ENCODE measurements at regions not wholly inside any gene's neighbourhood (a gene's known extent, or its start where the extent isn't known, plus 50 kb on each side); places are given as distances from the start of the nearest gene placed in this dataset.
A peak's percentile ranks its signal among the peaks of the same experiment; 100 is the strongest.
"Not testable (repeated sequence)": the region's sequence is repeated elsewhere in the genome, so short reads cannot be mapped to it uniquely, and the experiment has no call there.

- not testable (repeated sequence) for DNase-seq (ENCODE audit: low spot score)
Observed at GRCh38 chr2:89152501-89152900, 461.0 kb downstream of the RPIA start.

DNA sequence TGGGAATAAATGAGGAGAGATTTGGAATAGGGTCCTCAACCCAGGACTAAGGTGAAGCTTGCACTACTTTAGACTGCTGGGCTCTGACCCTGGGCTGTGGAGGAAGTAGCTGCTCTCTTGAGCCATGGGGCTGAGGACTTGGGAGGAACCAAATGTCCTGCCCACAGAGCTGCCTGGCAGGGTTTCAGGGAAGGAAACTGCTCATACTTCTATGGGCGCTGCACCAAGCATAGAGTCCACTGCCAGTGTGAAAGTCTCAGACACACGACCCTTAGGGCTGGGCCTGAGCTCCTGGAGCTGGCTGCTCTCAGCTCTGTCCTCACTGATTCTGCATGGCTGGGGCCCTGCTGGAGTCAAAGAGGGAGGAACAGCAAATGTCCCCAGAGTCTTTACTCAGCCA is 461.7 kb downstream of the RPIA start:
- not testable (repeated sequence) for DNase-seq (ENCODE audit: low spot score)

DNA sequence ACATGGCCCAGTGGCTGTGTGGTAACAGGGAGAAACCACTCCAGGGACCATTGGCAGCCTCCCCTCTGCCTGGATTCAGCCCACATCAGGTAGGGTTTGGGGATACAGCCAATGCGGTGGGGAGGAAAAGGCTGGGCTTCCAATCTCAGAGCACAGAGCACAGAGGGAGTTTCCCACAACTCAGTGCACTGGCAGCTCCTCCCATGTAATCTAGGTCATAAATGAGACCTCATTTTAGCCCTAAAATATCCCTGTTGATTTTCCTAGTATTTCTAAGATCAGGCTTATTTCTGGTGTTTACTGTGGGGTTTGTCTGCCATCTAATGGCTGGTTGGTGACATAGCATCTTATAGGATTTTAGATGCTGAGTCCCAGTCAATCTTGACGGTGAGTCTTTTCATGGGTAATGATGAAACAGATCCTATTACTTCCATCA is 462.8 kb downstream of the RPIA start:
- DNase-seq (ENCODE audit: low spot score) = not testable (repeated sequence)

DNA sequence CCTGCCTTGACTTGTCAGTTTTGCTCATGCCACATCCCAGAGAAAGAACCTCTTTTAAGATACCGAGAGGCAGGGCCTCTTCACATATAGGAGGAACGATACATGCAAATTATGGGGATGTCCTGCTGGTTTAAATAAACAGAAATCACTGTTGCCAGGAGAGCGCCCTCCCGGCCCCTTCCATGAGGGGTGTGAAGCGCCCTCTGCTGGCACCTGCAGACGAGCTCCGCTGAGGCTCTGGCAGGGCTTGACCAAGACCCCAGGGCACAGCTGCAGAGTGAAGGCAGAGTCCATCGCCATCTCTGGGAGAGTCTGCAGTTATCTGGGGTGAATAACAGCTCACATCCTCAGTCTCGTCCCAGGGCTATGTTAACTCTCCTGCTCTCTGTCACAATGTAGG is 468.8 kb downstream of the RPIA start:
- not testable (repeated sequence) for DNase-seq (ENCODE audit: low spot score)

DNA sequence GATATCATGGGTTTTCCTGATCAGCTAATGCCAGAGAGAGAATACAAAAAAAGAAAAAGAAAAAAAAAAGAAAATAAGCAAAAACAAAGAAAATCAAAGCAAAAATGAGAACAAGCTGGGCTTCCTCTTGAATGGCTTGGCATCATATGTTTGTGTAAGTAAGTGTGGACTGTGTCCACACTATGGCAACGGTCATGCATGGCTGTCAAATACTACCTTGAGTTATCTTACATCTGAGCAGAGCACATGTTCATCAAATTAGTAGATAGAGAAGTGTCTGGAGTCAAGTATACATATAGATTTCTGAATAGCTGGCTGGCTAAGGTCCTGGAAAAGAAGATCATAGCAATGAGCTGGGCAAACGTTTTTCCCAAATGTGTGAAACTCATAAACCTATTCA is 470.2 kb downstream of the RPIA start:
- not testable (repeated sequence) for DNase-seq (ENCODE audit: low spot score)

GRCh38 chr2:89170506-89171173 is 479.2 kb downstream of the RPIA start:
- DNase-seq (ENCODE audit: low spot score) = not testable (repeated sequence)

DNA sequence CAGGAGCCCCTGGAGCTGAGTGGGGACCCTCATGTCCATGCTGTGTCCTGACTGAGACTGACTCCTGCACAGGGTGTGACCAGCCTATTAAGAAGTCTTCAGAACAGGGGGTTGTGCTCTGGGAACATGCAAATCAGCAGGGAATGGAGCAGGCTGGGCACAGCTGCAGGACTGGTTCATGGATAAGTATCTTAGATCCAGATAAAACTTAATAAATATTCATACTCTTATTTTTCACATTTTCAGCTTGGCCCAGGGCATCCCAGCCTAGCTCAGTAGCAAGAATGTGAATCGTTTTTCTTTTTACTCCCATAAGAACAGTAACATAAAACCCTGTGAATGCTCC is 479.7 kb downstream of the RPIA start:
- DNase-seq (ENCODE audit: low spot score) = not testable (repeated sequence)

DNA sequence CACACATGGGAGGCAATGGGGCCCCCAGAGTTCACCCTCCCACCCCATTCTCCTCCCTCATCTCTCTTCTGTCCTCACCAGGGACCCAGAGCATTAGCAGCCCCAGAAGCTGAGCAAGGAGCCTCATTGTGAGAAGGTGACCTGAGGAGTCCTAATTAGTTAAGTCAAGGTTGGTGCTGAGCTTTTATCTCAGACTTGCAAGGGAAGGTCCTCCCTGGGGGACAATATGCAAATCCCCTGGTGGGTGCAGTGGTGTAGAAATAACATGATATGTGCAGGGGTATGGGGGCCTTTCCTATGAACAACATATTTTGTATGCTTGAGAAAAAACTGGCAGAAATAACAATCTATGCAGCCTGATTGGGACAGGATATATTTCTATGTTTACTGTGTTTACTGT is 485.5 kb downstream of the RPIA start:
- not testable (repeated sequence) for DNase-seq (ENCODE audit: low spot score)

- not testable (repeated sequence) for DNase-seq (ENCODE audit: low spot score)
Observed at GRCh38 chr2:89182221-89182620, 490.7 kb downstream of the RPIA start.

GRCh38 chr2:89184746-89185145 is 493.3 kb downstream of the RPIA start:
- not testable (repeated sequence) for DNase-seq (ENCODE audit: low spot score)

DNA sequence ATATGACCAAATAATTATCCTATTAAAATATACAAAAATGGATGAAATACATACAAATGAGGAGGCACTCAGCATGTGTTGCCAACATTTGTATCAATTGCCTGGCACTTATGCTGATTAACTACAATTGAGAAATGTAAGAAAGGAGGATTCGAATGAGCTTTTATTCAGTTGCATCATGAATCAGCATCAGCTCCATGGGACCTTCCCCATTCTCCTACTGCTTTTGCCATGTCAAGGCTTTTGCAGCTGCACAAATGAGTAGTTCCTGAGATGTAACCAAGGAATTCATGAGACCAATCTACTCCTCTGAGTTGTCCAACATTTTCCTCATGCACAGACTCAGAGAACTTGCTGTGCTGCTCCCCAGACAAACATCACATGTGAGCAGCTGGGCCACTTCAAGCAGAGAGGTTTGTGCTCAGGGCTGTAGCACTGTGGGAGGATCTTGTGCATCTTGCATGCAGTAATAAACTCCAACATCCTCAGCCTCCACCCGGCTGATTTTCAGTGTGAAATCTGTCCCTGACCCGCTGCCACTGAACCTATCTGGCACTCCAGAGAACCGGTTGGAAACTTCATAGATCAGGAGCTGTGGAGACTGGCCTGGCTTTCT is 504.3 kb downstream of the RPIA start:
- not testable (repeated sequence) for DNase-seq (ENCODE audit: low spot score)

DNA sequence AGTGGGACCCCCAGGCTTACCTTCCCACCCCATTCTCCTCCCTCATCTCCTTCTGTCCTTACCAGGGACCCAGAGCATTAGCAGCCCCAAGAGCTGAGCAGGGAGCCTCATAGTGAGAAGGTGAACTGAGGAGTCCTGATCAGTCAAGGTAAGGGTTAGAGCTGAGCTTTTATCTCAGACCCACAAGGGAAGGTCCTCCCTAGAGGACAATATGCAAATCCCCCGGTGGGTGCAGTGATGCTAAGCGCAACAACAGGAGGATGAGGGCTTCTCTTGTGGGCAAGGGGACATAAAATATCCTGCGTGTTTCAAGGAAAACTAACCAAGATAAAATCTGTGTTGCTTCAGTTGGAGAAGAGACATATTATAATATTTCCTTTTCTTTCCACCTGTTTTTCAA is 505.2 kb downstream of the RPIA start:
- not testable (repeated sequence) for DNase-seq (ENCODE audit: low spot score)

DNA sequence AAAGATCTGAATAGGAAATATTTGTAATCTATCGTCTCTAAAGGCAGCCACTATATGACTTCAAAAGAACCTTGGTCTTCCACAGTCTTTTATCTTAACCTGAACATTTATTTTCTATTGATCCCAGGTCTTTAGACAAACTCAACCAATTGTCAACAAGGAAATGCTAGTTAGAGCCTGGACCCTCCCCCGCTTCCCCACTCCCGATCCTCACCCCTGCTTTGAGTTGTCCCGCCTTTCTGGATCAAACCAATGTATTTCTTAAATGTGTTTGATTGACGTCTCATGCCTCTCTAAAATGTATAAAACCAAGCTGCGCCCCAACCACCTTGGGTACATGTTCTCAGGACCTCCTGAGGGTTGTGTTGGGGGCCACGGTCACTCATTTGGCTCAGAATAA is 506.6 kb downstream of the RPIA start:
- not testable (repeated sequence) for DNase-seq (ENCODE audit: low spot score)

DNA sequence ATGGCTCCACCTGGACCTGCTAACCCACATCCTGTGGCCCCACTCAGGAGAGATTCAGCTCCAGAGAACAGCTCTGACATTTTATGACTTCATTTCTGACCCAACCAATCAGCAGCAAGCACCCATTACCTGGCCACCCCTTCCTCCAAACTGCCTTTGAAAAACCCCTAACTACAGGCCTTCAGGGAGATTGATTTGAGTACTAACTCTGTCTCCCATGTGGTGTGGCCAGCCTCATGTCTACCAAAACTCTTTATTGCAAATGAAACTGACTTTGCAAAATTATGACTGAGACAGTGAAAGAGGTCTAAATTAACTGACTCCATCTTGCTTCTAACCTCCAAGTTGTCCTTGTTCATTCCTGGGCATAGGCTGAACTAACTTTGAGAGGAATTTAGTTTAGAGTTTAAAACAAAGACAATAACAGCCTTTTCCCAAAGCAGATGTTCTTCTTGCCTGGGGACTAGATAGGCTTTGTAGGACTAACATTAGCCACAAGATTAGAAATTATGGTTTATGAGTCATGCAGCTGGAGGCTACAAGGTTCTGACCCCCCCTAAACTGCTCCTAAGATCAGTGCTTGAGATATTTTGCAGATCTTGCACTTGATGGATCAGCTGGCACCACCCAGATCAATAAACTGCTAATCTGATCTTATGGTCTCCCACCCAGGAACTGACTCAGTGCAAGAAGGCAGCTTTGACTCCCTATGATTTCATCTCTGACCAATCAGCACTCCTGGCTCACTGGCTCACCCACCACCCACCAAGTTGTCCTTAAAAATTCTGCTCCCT is 508.2 kb downstream of the RPIA start:
- DNase-seq (ENCODE audit: low spot score) = not testable (repeated sequence)

DNA sequence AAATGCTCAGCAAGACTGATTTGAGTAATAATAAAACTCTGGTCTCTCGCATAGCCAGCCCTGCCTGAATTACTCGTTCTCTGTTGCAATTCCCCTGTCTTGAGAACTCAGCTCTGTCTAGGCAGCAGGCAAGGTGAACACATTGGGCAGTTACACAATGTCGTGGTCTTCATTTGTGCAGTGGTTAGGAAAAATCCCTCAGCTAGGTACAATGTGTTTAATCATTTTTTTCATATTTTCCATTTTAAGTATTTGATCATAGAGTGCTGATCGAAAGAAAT is 508.7 kb downstream of the RPIA start:
- not testable (repeated sequence) for DNase-seq (ENCODE audit: low spot score)

DNA sequence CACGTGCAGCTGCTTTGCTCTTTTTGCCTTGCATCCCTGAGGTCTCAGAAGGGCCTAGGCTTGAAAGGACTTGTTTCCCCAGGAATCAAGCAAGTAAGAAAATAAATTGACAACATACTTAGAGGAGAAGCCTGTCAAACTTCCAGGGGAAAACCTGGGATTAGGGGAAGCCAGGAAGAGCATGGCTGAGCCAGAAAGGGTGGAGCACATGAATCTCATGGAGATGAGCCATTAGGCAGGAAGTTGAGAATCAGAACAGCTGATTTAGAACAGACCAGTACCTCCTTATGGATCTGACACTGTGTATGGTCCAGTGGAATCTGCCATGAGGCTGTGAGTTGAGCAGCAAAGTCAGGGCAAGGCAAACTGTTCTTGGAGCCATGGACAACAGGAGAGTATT is 511.0 kb downstream of the RPIA start:
- DNase-seq (ENCODE audit: low spot score) = not testable (repeated sequence)

DNA sequence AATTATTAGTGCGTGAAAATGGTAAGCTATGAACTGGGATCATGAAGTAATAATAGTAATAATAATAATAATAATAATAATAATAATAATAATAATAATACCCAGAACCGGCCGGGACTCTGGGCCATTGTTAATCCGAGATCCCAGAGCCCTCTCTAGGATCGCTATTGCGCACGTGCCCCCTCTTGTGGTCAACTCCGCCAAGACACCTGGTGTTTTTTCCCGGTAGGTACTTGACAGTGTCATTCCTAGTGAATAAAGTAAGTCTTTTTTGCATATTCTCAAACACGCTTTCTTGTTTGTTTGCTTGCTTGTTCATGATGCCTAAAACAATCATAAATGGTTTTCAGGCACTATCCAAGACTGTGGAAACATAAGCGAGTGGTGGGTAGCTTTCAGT is 513.7 kb downstream of the RPIA start:
- DNase-seq (ENCODE audit: low spot score) = peak; percentile 3

GRCh38 chr2:89208144-89208932 is 516.9 kb downstream of the RPIA start:
- DNase-seq (ENCODE audit: low spot score) = peak; percentile 40

- not testable (repeated sequence) for DNase-seq (ENCODE audit: low spot score)
Observed at GRCh38 chr2:89213151-89213550, 521.7 kb downstream of the RPIA start.

GRCh38 chr2:89213811-89214210 is 522.3 kb downstream of the RPIA start:
- DNase-seq (ENCODE audit: low spot score) = not testable (repeated sequence)

GRCh38 chr2:89221474-89221873 is 530.0 kb downstream of the RPIA start:
- DNase-seq (ENCODE audit: low spot score) = not testable (repeated sequence)

DNA sequence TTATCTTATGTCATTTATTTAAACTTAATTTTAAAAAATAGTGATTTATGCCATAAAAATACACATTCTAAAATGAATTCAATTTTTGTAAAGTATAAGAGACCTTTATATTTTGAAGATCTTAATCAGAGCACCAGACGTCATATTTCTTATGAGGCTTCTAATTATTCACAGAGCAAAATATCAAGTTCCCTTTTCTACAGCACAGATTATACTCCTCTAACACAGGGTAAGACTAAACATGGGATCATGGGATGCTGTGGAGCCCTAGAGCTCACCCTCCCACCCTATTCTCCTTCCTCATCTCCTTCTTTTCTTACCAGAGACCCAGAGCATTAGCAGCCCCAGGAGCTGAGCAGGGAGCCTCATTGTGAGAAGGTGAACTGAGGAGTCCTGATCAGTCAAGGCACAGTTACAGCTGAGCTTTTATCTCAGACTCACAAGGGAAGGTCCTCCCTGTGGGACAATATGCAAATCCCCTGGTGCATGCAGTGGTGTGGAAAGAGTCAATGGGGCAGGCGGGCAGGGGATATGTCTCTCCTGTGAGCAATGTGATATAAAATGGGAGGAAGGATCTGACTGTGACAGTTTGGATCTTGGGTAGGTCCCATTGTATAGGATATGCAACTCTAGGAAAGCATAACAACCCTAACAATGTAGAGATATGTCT is 530.7 kb downstream of the RPIA start:
- DNase-seq (ENCODE audit: low spot score) = not testable (repeated sequence)

Data from AG08396 (cell line).